GM18520 (cell line): ENCODE measurements at regions not wholly inside any gene's neighbourhood (a gene's known extent, or its start where the extent isn't known, plus 50 kb on each side); places are given as distances from the start of the nearest gene placed in this dataset.
"Not testable (repeated sequence)": the region's sequence is repeated elsewhere in the genome, so short reads cannot be mapped to it uniquely, and the experiment has no call there.

Experiments
- ATAC-seq: cut with Tn5 transposase; IDR thresholded peaks from one replicate; pipeline ENCODE4 v1.9.1; 2021; ENCODE audit not compliant: unreplicated experiment

DNA sequence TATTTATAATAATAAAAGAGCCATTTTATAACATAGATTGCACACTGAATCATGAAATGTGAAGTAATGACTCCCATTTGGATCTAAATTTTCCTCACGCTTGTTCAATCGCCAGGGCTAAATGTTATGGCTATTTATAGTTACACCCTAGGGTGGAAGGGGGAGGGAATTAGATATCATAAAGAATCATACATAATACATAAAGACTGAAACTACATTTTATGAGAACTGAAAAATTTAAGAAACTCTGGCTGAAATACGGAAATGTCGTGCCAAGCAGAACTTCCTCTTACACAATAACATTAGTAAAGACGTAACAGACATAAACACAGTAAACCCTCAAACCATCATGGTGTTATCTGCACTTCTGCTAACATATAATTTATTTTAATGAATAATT lies 327.5 kb upstream of the PHF14 start:
- ATAC-seq = no peak

DNA sequence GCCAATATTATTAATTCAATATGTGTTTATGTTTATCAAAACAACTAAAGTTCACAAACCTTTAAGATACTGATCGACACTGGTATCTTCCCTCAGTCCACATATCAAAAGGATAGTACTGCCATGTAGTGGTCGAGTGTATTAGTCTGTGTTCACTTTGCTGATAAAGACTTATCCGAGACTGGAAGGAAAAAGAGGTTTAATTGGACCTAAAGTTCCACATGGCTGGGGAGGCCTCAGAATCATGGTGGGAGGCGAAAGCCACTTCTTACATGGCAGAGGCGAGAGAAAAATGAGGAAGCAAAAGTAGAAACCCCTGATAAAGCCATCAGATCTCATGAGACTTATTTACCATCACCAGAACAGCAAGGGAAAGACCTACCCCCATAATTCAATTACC lies 325.4 kb upstream of the PHF14 start:
- no peak for ATAC-seq

GRCh38 chr7:10649120-10649519 lies 324.6 kb upstream of the PHF14 start:
- not testable (repeated sequence) for ATAC-seq

GRCh38 chr7:10655031-10655430 lies 318.6 kb upstream of the PHF14 start:
- ATAC-seq = no peak

GRCh38 chr7:10657201-10657600 lies 316.5 kb upstream of the PHF14 start:
- no peak for ATAC-seq

DNA sequence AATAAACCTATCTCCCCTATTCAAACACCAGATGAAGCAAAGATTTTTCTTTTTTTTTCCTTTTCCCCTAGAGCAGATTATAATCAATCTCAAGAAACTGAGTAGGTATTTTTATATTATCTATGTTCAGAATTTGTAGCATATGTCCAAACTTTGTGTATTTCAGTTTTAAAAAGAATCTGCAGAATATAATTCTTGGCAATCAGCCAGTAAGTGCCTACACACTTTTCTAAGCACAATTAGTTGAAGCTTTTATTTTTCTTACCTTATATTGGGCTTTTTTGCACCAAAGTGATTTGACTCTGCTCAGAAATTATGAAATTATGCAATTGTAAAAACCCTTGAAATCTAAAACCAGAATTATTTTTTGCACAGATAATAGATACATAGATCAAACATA lies 315.8 kb upstream of the PHF14 start:
- ATAC-seq = no peak

GRCh38 chr7:10662491-10662890 lies 311.2 kb upstream of the PHF14 start:
- no peak for ATAC-seq

GRCh38 chr7:10662982-10663884 lies 310.4 kb upstream of the PHF14 start:
- ATAC-seq = peak; percentile 50

GRCh38 chr7:10672186-10672585 lies 301.5 kb upstream of the PHF14 start:
- no peak for ATAC-seq

- ATAC-seq = no peak
Measured at GRCh38 chr7:10677211-10677610, 296.5 kb upstream of the PHF14 start.

- ATAC-seq = no peak
Measured at GRCh38 chr7:10677668-10678232, 295.9 kb upstream of the PHF14 start.

- no peak for ATAC-seq
Measured at GRCh38 chr7:10684606-10685005, 289.1 kb upstream of the PHF14 start.

DNA sequence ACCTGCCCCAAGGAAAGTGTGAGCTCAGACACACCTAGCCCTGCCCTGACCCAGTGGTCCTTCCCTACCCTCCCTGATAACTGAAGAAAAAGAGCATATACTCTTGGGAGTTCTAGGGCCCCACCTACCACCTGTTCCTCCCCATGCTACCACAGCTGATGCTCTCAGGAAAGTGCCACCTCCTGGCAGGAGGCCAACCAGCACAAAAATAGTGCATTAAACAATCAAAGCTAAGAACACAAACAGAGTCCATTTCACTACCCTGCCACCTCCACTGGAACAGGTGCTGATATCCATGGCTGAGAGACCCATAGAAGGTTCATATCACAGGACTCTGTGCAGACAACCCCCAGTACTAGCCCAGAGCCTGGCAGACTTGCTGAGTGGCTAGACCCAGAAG lies 288.6 kb upstream of the PHF14 start:
- ATAC-seq = no peak

GRCh38 chr7:10688544-10688943 lies 285.1 kb upstream of the PHF14 start:
- no peak for ATAC-seq

GRCh38 chr7:10696064-10696463 lies 277.6 kb upstream of the PHF14 start:
- ATAC-seq = no peak

GRCh38 chr7:10703059-10703458 lies 270.6 kb upstream of the PHF14 start:
- ATAC-seq = no peak

DNA sequence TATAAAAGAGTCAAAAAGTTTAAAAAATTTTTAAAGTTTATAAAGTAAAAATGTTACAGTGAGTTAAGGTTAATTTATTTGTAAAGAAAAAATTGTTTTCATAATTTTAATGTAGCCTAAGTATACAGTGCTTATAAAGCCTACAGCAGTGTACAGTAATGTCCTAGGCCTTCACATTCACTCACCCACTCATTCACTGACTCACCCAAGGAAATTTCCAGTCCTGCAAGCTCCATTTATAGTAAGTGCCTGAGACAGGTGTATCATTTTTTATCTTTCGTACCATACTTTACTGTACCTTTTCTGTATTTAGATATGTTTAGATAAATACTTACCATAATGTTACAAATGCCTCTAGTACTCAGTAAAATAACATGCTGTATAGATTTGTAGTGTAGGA lies 269.7 kb upstream of the PHF14 start:
- ATAC-seq = no peak

GRCh38 chr7:10704653-10705052 lies 269.0 kb upstream of the PHF14 start:
- ATAC-seq = no peak

DNA sequence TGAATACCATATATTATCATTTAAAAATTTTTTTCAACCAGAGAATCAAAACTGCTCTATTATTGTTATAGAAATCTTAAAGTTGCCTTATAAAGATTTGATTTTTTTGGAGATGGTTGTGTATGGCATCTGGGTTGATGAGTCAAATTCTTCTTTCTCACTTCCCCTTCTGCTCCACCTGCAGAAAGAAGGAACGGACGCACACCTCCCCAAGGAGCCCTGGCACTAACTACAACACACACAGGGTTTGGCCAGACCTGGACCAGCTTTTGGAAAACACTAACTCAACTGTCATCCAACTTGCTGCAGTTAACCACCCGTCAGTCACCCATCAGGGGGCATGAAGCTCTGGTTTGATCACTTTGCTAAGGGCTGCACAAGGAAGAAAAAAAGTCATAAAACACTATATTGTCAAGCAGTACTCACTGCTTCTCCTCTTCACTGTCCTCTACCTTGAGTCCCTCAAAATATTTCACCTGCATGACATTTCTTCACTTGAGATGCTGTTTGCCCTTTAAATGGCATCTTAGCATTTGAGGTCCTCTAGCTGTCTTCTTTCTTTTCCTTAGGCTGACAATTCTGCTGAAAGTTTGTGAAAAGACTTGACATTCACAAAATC lies 266.7 kb upstream of the PHF14 start:
- ATAC-seq = peak; percentile 94

- peak; percentile 8 for ATAC-seq
Measured at GRCh38 chr7:10707519-10707918, 266.2 kb upstream of the PHF14 start.

GRCh38 chr7:10708447-10708846 lies 265.2 kb upstream of the PHF14 start:
- ATAC-seq = no peak

GRCh38 chr7:10718768-10719167 lies 254.9 kb upstream of the PHF14 start:
- no peak for ATAC-seq
